Cardiac fibroblast (primary cell): ENCODE measurements at regions not wholly inside any gene's neighbourhood (a gene's known extent, or its start where the extent isn't known, plus 50 kb on each side); places are given as distances from the start of the nearest gene placed in this dataset.

Source experiments
- DNase-seq, 2 donors: peaks; one replicate each; pipeline versions ENCODE4 v3.0.0 to v3.0.0-alpha.2; 2010; ENCODE audit warnings: low read depth in 2 of 2
- H3K4me3 ChIP-seq, 2 donors: replicated peaks in 1 of 2; 1 replicate in 1 of 2; 2 replicates in 1 of 2; pipeline ENCODE4 v1.5.1; 2011; ENCODE audit warnings: low read depth in 2 of 2, low read length in 2 of 2, mild to moderate bottlenecking in 2 of 2, moderate library complexity in 1 of 2
- CTCF ChIP-seq: IDR thresholded peaks from one replicate; pipeline ENCODE4 v1.5.1; 2011; ENCODE audit warnings: low read depth, mild to moderate bottlenecking, low read length, inconsistent platforms

DNA sequence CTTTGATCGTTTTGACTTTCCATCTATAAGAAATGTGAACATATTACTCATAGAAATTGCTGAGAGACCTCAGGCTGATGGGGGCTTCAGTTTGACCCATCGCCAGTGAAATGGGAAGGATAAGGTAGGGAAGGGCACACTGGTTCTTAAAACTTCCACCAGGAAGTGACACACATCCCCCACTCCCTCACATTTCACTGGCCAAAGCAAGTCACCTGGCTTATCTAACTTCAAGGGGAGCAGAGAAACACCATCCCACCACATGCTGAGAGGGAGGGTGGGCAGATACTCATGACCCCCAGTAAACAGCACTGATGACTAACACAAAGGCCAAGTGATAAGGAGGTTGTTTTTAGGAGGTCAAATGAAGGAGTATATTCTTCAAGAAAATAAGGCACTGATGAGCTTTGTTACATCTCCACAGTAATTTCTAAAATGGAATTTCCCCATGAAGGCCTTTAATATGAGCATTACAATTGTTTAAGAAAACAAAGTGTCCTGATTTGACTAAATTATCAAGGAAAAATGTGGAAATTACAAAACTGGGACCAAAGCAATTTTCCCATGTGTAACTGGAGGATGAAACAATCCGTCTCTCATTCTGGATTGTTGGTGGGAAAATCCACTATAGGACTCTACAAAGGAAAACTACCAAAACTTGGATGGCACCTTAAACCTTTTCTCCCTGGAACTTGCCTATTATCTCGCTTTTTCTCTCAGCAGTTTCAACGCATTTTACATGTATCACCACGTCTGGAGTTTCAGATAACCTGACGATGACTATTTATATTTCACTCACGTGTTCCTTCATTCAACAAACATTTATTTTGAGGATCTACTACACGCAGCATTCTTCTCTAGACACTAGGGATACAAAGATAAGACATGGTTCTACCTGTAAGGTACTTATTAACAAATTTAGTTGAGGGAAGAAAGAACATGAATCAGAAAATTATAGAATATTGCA lies 91.8 kb upstream of the EEA1 start:
- DNase-seq: peak in 1 of 2 donors; percentile 10
- H3K4me3 ChIP-seq: no peak overlapping the region
- TF ChIP-seq CTCF: no peak

DNA sequence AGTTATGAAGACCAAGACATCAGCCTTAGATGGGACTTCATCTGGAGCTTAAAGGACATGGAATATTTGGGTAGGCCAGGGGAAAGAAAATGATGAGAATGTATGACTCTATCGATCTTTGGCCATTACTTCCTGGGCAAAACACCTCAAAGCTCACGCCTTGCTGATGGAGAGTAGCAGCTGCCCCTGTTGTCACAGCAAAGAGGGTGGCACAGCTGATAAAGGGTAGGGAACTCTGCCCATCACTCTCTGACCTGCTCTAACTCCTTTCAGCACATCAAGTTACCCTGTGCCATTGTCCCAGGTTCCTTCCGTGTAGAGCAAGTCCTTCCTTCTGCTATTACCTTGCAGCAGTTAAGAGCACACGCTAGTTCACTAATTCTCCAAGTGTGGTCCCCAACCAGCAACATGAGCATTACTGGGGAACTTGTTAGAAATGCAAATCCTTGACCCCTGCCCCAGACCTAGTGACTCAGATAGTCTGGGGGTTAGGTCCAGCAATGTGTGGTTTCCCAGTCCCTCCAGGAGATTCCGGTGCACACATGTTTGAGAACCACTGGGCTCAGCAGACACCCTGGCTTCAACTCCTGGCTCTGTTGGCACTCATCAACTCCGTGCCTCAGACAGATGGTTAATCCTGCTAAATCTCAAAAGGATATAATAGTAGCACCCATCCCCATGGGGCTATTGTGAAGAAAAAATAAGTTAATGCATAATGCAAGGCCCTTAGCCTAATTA lies 93.7 kb upstream of the EEA1 start:
- DNase-seq: peak in 1 of 2 donors; percentile 11
- TF ChIP-seq CTCF: no peak
- no peak overlapping the region for H3K4me3 ChIP-seq

DNA sequence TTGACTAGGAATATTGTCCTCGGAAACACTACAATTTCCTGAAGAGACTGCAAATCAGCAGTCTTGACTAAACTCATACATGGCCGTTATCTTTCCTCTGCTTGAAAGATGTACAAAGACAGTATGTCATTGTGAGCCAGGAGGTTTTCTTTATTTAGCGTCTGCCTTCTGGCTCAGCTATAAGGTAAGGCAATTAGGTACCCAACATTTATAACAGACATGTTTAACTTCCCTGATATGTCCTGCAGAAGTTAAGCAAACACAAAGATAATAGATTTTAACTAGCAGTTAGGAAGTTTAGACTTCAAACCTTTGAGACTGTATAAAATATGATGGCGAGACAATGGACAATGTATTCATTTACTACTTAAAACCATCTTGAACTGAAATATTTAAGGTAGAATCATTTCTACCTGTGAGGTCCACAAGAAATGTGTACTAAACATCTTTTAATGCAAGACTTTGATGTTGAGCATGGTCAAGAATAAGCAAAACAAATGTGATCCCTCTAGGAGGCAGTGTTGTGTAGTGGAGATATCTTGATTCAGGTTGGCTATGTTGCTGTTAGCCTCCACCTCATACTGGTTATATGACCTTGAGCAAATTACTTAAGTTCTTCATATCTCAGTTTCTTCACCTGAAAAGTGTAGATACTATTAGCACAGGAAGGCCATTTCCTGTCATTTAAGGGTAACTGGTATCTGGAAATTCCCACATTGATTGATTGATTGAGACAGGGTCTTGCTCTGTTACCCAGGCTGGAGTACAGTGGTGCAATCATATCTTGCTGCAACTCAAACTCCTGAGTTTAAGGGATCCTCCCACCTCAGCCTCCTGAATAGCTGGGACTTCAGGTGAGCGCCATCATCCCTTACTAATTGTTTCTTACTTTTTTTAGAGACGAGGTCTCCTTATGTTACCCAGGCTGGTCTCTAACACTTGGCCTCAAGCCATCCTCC lies 96.3 kb upstream of the EEA1 start:
- peak; percentile 84 to 88 for DNase-seq
- peak; percentile 68 for TF ChIP-seq CTCF
- H3K4me3 ChIP-seq: no peak overlapping the region

GRCh38 chr12:93027041-93027440 lies 97.9 kb upstream of the EEA1 start:
- no peak overlapping the region for H3K4me3 ChIP-seq
- no peak for DNase-seq
- TF ChIP-seq CTCF: no peak

DNA sequence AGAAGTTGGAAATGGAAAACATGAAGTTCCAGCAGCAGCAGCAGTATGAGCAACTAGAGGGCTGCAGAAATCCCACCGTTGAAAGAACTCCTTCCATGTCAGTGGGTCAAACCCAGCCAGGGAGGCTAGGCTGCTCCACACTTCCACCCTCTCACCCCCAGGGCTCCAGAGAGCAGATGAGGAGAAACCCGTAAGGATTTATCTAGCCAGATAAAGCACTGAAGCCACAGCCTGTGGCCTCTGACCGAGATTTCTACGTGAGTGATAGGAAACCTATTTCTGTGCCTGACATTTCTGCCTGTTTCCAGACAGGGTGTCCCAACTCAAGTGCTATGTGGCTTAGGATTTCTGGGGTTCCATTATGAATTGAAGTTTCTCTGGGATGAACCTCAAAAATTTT lies 100.0 kb upstream of the EEA1 start:
- no peak overlapping the region for H3K4me3 ChIP-seq
- no peak for DNase-seq
- no peak for TF ChIP-seq CTCF

GRCh38 chr12:93031028-93031427 lies 101.9 kb upstream of the EEA1 start:
- no peak for DNase-seq
- H3K4me3 ChIP-seq: no peak overlapping the region

More at GRCh38 chr12:93031028-93031427, 101.9 kb upstream of the EEA1 start:
- no peak for TF ChIP-seq CTCF
